Tibial artery (tissue), 4 donors: ENCODE measurements at regions not wholly inside any gene's neighbourhood (a gene's known extent, or its start where the extent isn't known, plus 50 kb on each side); places are given as distances from the start of the nearest gene placed in this dataset.

Experiments used
- DNase-seq, 2 donors: peaks; one replicate each; pipeline ENCODE4 v3.0.0-alpha.2; 2019
- H3K27ac ChIP-seq, 2 donors: fragments of 200-600 bp; sonication (generic) in 1 of 2; 1 replicate in 1 of 2; 2 replicates in 1 of 2; pipeline ENCODE4 v1.5.1; 2018 to 2019; ENCODE audit warnings: mild to moderate bottlenecking in 1 of 2
- H3K27me3 ChIP-seq, 2 donors: fragments of 200-600 bp; sonication (generic) in 1 of 2; one replicate each; pipeline versions ENCODE4 v1.5.1 to v1.6.0; 2016 to 2019
- H3K36me3 ChIP-seq, 3 donors: fragments of 200-600 bp; sonication (generic) in 2 of 3; one replicate each; pipeline ENCODE4 v1.5.1; 2016 to 2019; ENCODE audit warnings: mild to moderate bottlenecking in 2 of 3
- H3K4me1 ChIP-seq, 4 donors: fragments of 200-600 bp; sonication (generic) in 2 of 4; 1 replicate in 3 of 4; 2 replicates in 1 of 4; pipeline ENCODE4 v1.5.1; 2016 to 2019
- H3K4me3 ChIP-seq, 2 donors: fragments of 200-600 bp; sonication (generic) in 1 of 2; 1 replicate in 1 of 2; 2 replicates in 1 of 2; pipeline ENCODE4 v1.5.1; 2018 to 2019; ENCODE audit warnings: mild to moderate bottlenecking in 2 of 2
- H3K9me3 ChIP-seq, 3 donors: fragments of 200-600 bp; sonication (generic) in 1 of 3; one replicate each; pipeline ENCODE4 v1.5.1; 2016 to 2019
- intact Hi-C: fragments of 100-400 bp; cut with DNase I; formaldehyde crosslinking; loops from one replicate; pipeline ENCODE4 v1.15.0; 2023; ENCODE audit warnings: low total_unique reads
- TF ChIP-seq, protein P1 (sequence below), 2 experiments: fragments of 200-600 bp in 1 of 2; fragments of 450-650 bp in 1 of 2; IDR thresholded peaks; one replicate each; pipeline ENCODE4 v1.5.1; 2017 to 2019; ENCODE audit warnings: antibody characterized with exemption in 2 of 2, mild to moderate bottlenecking in 1 of 2, moderate library complexity in 1 of 2

DNA sequence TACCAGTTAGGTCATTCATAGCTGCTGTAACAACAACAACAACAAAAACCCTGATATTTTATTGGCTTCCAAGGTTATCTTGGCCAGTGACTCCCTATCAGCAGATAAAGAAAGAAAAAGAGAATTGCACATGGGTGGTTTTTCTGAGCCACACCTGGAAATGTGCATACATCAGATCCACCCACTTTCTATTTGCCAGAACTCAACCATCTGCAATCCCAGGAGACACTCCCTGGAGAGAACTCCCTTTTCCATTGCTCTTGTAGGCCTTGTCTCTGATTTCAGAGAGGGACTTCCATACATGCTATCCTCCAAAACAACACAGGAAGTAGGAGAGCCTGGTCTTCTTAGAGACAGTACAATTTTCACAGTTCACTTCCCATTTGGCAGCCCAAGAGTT, 74.9 kb upstream of the ZC3H11B start:
- no peak overlapping the region for H3K27ac ChIP-seq
- H3K4me3 ChIP-seq, result no peak overlapping the region
- no peaks in the 10 kb centered on the region for H3K27me3 ChIP-seq
- intact Hi-C loops, result no loop called here
- H3K4me1 ChIP-seq, result no peaks in the 10 kb centered on the region
- no peaks in the 10 kb centered on the region for H3K36me3 ChIP-seq
- TF ChIP-seq, protein P1, sequence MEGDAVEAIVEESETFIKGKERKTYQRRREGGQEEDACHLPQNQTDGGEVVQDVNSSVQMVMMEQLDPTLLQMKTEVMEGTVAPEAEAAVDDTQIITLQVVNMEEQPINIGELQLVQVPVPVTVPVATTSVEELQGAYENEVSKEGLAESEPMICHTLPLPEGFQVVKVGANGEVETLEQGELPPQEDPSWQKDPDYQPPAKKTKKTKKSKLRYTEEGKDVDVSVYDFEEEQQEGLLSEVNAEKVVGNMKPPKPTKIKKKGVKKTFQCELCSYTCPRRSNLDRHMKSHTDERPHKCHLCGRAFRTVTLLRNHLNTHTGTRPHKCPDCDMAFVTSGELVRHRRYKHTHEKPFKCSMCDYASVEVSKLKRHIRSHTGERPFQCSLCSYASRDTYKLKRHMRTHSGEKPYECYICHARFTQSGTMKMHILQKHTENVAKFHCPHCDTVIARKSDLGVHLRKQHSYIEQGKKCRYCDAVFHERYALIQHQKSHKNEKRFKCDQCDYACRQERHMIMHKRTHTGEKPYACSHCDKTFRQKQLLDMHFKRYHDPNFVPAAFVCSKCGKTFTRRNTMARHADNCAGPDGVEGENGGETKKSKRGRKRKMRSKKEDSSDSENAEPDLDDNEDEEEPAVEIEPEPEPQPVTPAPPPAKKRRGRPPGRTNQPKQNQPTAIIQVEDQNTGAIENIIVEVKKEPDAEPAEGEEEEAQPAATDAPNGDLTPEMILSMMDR (IDR thresholded peaks at IDR 0.05), result no peak
- no peaks in the 10 kb centered on the region for H3K9me3 ChIP-seq
- DNase-seq, result no peak

DNA sequence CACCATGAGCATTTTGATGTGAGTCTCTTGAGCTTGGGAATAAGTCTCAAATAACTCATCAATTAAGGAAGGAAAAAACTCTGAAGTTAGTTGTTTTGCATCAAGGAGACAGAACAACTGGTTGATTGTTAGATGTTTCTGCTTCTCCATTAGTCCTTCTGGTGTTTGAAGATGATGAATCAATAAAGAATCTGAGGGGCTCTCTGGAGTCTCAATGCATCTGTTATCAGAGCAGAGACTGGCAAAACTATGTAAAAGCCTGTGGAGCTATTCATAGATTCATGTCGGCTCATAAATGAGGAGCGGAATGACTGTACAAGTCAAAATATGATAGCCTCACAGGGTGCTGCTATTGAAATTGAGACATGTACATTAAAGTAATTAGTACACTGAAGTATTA, 73.3 kb upstream of the ZC3H11B start:
- H3K9me3 ChIP-seq, result no peaks in the 10 kb centered on the region
- no peaks in the 10 kb centered on the region for H3K27me3 ChIP-seq
- H3K36me3 ChIP-seq, result no peaks in the 10 kb centered on the region
- no peak overlapping the region for H3K27ac ChIP-seq
- H3K4me1 ChIP-seq, result no peaks in the 10 kb centered on the region
- no peak for DNase-seq
- TF ChIP-seq, protein P1 (IDR thresholded peaks at IDR 0.05), result no peak
- intact Hi-C loops, result no loop called here
- no peak overlapping the region for H3K4me3 ChIP-seq

DNA sequence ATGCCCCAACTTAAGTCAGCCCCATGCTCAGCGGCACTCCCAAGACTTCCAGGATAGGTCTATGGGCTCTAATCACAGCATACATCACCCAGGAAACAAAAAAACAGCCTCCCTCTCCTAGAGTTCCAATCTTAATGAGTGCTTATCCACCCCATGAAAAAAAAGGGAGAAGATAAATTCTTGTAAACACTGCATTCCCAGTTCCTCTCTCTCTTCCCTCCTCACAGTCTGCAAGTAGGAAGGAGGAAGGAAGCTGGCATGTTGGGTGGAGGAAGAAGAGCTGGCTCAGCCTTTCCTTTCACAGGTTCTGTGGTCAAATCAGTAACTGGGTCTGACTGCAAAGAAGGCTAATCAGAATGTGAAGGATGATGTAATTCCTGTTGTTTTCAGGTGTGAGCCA, 69.9 kb upstream of the ZC3H11B start:
- TF ChIP-seq, protein P1 (IDR thresholded peaks at IDR 0.05), result no peak
- H3K4me1 ChIP-seq, result no peaks in the 10 kb centered on the region

DNA sequence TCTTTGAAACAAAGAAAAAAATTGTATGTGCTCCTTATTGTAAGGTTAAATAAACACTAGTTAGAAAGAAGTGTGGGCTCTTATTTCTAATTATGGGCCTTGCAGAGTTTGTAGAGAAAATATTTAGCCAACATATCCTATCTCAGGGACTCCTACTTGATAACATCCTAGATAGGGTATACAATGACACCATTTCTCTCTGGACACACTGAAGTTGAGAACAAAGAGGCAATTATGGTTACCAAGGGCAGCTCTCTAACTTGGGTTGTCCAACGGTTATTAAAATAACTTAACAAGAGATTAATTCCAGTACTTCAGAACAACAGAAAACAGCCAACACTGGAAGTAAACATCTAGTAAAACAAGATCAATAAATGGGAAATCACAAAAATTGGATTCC, 69.0 kb upstream of the ZC3H11B start:
- Histone ChIP-seq H3K27me3 (no peaks in the 10 kb centered on the region), H3K36me3 (no peaks in the 10 kb centered on the region), H3K4me3 (no peak overlapping the region), H3K9me3 (no peaks in the 10 kb centered on the region), H3K4me1 (no peaks in the 10 kb centered on the region), H3K27ac (no peak overlapping the region)
- intact Hi-C loops, result no loop called here
- TF ChIP-seq, protein P1 (IDR thresholded peaks at IDR 0.05), result no peak
- no peak for DNase-seq

More for the DNA sequence above, 69.9 kb upstream of the ZC3H11B start:
- no peak overlapping the region for H3K4me3 ChIP-seq
- H3K36me3 ChIP-seq, result no peaks in the 10 kb centered on the region
- no peak for DNase-seq
- no peak overlapping the region for H3K27ac ChIP-seq
- intact Hi-C loops, result no loop called here
- H3K27me3 ChIP-seq, result no peaks in the 10 kb centered on the region
- H3K9me3 ChIP-seq, result no peaks in the 10 kb centered on the region

DNA sequence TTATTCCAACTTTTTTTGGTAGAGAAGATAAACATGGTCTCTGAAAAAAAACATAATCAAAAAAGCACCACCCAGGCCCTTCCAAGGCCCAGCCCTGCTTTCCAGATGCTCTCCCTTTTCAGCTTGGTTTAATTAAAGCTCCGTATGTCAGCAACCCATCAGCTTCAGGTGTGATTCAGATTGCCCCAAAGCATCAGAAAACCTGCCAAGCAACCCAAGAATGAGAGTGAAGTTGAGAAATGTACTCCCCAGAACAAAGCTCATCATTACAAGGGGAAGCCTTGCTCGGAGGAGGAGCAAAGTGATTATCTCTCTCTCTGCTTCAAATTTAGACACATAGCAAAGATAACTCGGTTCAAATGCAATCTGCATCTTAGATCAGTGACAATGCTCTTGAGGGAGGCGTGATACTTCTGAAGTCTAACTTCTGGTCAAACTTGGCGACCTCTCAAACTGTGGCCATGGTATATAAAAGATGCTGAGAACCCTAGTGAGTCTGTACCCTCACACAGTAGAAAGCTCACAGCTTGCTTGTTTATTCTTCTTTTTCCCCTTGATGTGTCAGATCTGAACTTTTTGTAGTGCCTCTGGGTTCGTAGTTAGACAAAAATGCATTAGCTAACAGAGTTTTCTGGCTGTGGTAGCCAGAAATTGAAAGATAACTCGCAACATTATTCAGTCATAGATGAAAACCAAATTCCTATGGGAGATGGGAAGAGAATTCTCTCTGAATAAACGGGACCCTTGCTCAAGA, 63.3 kb upstream of the ZC3H11B start:
- no peaks in the 10 kb centered on the region for H3K9me3 ChIP-seq
- DNase-seq, result no peak
- no peaks in the 10 kb centered on the region for H3K36me3 ChIP-seq
- intact Hi-C loops, result no loop called here
- H3K4me3 ChIP-seq, result no peak overlapping the region
- H3K27ac ChIP-seq, result no peak overlapping the region
- no peaks in the 10 kb centered on the region for H3K4me1 ChIP-seq
- TF ChIP-seq, protein P1 (IDR thresholded peaks at IDR 0.05), result no peak
- H3K27me3 ChIP-seq, result no peaks in the 10 kb centered on the region
